ENCODE measurements at regions not wholly inside any gene's neighbourhood (a gene's known extent, or its start where the extent isn't known, plus 50 kb on each side); places are given as distances from the start of the nearest gene placed in this dataset.

DNA sequence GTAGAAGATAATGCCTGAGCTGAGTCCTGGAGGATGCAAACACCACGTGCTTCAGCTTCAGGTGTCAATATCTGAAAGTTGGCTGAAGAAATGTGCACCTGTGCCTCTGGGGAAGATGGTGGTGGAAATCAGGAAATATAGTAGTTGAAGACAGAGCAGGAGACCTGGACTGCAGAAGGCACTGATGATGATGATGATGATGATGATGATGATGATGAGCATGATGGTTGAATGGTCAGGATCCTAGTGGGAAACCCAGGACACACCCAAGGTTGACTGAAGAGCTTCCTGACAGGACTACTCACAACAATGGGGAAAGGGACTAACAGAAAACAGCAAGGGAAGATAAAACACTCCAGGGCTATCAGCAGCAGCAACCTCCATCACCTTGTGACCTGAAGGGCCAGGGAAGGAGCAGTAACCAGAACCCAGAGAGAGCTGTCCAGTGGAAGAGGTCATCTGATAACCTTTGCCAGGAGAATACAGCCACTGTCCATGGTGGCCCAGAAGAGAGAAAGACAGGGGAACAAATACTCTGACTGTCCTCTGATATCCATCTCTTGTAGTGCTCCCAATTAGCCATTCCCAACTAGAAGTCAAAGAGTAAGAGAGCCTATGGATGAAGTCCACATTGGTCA lies 170.3 kb downstream of the TSHZ3 start:
- Histone ChIP-seq H3K4me3 (no peak overlapping the region), H3K9me3 (no peaks in the 10 kb centered on the region), H3K4me1 (no peaks in the 10 kb centered on the region), H3K36me3 (no peaks in the 10 kb centered on the region), H3K27ac (no peak overlapping the region), H3K27me3 (no peaks in the 10 kb centered on the region)
- TF ChIP-seq, protein P1, sequence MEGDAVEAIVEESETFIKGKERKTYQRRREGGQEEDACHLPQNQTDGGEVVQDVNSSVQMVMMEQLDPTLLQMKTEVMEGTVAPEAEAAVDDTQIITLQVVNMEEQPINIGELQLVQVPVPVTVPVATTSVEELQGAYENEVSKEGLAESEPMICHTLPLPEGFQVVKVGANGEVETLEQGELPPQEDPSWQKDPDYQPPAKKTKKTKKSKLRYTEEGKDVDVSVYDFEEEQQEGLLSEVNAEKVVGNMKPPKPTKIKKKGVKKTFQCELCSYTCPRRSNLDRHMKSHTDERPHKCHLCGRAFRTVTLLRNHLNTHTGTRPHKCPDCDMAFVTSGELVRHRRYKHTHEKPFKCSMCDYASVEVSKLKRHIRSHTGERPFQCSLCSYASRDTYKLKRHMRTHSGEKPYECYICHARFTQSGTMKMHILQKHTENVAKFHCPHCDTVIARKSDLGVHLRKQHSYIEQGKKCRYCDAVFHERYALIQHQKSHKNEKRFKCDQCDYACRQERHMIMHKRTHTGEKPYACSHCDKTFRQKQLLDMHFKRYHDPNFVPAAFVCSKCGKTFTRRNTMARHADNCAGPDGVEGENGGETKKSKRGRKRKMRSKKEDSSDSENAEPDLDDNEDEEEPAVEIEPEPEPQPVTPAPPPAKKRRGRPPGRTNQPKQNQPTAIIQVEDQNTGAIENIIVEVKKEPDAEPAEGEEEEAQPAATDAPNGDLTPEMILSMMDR (IDR thresholded peaks at IDR 0.05) = no peak
- DNase-seq (ENCODE audit: low spot score in 2 of 2) = no peak
- intact Hi-C loops (cut with DNase I) = no loop called here

DNA sequence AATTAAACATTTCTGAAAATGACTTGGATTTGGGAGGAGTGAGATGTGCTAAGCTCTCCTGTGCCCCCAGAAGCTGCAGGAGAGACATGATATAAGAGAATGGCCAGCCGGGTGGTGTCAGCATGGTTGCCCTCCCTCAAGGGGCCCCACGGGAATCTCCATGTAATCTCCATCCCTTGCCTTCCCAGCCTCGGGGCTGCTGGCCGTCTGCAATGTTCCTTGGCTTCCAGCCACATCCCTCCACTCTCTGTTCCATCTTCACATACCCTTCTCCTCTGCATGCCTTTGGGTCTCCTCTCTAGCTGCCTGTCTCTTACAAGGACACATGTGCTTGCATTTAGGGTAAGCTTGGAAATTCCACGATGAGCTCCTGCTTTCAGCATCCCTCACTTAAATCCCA lies 172.0 kb downstream of the TSHZ3 start:
- Histone ChIP-seq H3K9me3 (no peaks in the 10 kb centered on the region), H3K4me1 (no peaks in the 10 kb centered on the region), H3K36me3 (no peaks in the 10 kb centered on the region), H3K4me3 (no peak overlapping the region), H3K27ac (no peak overlapping the region), H3K27me3 (no peaks in the 10 kb centered on the region)
- TF ChIP-seq, protein P1 (IDR thresholded peaks at IDR 0.05) = no peak
- intact Hi-C loops (cut with DNase I) = no loop called here
- no peak for DNase-seq (ENCODE audit: low spot score in 2 of 2)

DNA sequence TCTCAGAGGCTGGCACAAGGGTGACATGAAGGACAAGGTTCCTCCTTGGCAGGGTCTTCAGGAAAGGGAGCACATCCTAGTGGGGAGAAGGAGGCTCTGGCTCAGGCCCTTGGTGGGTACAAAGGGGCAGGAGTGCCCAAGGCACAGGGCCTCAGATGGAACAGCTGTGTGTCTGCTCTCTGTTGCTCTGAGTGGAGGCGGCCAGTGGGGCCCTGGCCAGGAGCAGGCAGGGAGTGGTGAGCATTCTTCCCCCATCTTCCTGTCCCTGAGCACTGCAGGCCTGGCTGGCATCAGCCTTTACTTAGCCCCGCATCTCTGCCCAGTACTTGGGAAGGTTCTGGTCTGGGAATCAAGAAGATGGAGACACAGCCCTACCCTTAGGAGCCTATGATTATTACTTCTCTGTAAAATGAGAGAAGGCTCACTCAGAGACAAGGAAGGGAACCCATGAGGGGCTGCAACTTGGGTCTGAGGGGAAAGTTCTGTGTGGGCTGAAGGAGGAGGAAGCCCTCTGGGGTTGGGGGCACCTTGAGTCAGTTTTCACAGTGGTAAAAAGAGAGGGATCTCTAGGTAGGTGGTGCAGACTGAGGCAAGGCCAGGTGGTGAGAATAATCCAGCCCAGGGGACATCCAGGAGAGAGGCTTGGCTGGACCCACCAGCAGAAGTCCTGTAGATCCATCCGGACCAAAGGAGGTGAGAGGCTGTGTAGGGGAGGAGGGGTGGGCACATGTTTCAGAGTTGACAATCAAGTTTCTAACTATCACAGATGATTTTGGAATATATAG lies 173.5 kb downstream of the TSHZ3 start:
- TF ChIP-seq, protein P1 (IDR thresholded peaks at IDR 0.05) = no peak
- no peak overlapping the region for H3K27ac ChIP-seq
- no peak for DNase-seq (ENCODE audit: low spot score in 2 of 2)
- no peaks in the 10 kb centered on the region for H3K9me3 ChIP-seq
- H3K27me3 ChIP-seq = no peaks in the 10 kb centered on the region
- H3K36me3 ChIP-seq = no peaks in the 10 kb centered on the region
- H3K4me1 ChIP-seq = no peaks in the 10 kb centered on the region
- no peak overlapping the region for H3K4me3 ChIP-seq
- intact Hi-C loops (cut with DNase I) = no loop called here

DNA sequence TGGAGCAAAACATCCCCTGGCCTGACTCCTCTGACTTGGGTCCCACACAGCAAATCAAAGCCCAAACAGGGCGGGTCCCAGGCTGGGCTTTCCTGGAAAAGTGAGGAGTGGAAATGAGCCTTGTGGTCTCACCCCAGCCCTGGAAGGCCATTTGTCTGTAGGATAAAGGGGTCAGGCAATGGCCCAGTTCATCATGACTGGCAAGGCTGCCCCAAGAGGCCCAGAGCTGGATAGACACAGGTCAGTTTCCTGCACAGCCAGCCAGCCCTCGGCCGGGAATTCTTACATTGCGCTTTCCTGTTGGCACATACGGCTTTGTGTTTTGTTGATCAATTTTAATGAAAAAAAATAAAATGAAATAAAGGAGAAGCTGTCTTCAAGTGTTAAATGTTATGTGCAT lies 174.3 kb downstream of the TSHZ3 start:
- DNase-seq (ENCODE audit: low spot score in 2 of 2) = no peak
- no peaks in the 10 kb centered on the region for H3K9me3 ChIP-seq

DNA sequence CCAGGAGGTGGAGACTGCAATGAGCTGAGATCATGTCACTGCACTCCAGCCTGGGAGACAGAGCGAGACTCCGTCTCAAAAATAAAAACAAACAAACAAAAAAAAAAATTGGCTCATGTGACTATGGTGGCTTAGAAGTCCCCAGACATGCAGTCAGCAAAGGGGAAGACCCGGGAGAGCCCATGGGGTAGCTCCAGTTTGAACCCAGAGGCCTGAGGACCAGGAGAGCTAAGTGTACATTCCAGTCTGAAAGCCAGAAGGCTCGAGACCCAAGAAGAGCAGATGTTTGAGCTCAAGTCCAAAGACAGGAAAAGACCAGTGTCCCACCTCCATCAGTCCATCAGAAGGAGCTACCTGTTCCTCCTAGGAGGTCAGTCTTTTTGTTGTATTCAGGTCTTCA lies 175.2 kb downstream of the TSHZ3 start:
- no peak overlapping the region for H3K27ac ChIP-seq
- TF ChIP-seq, protein P1 (IDR thresholded peaks at IDR 0.05) = no peak
- H3K9me3 ChIP-seq = no peaks in the 10 kb centered on the region
- no peaks in the 10 kb centered on the region for H3K27me3 ChIP-seq
- DNase-seq (ENCODE audit: low spot score in 2 of 2) = no peak
- no peaks in the 10 kb centered on the region for H3K4me1 ChIP-seq
- H3K4me3 ChIP-seq = no peak overlapping the region
- intact Hi-C loops (cut with DNase I) = no loop called here
- H3K36me3 ChIP-seq = no peaks in the 10 kb centered on the region

More for the DNA sequence above, 174.3 kb downstream of the TSHZ3 start:
- no peak overlapping the region for H3K27ac ChIP-seq
- no peaks in the 10 kb centered on the region for H3K4me1 ChIP-seq
- intact Hi-C loops (cut with DNase I) = no loop called here
- H3K4me3 ChIP-seq = no peak overlapping the region
- TF ChIP-seq, protein P1 (IDR thresholded peaks at IDR 0.05) = no peak
- H3K27me3 ChIP-seq = no peaks in the 10 kb centered on the region
- H3K36me3 ChIP-seq = no peaks in the 10 kb centered on the region

Data from ascending aorta (tissue), 2 donors.